ENCODE measurements at regions not wholly inside any gene's neighbourhood (a gene's known extent, or its start where the extent isn't known, plus 50 kb on each side); places are given as distances from the start of the nearest gene placed in this dataset.

DNA sequence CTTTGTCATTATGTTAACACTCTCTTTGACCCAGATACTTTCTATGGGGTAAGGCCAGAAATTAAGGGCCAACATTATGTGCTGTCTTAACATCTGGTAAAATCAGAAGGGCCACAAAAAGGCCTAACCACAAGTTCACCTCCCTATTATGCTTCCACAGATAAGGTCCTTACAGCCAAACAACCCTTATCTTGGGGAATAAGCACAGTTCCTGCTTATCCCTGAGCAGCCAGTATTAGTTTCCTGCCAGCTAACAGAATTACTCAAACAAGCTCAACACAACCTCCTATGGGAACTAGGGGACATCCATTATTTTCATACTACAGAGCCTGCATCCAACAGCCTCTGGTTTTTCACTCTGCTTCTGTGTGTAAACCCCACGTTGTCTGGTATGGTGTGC, 724.8 kb downstream of the HACE1 start:
- Histone ChIP-seq H4K20me1 (replicated peaks; ENCODE audit: control insufficient read depth, insufficient read depth, low read length) (no peaks in the 10 kb centered on the region), H3K9me1 (ENCODE audit: control insufficient read depth, insufficient read depth, low read length) (no peaks in the 10 kb centered on the region), H3K79me2 (ENCODE audit: control insufficient read depth, insufficient read depth, low read length) (no peaks in the 10 kb centered on the region), H3K9me3 (replicated peaks; ENCODE audit: control insufficient read depth, insufficient read depth, low read depth, low read length) (no peaks in the 10 kb centered on the region), H3K9ac (ENCODE audit: insufficient read depth in 1 of 2, low read depth in 2 of 2, low read length in 2 of 2) (no peak overlapping the region), H3K36me3 (ENCODE audit: control insufficient read depth, insufficient read depth, low read length) (no peaks in the 10 kb centered on the region), H2AFZ (ENCODE audit: low read depth, low read length) (no peak overlapping the region), H3K27me3 (ENCODE audit: control insufficient read depth in 2 of 2, insufficient read depth in 2 of 2, low read length in 2 of 2) (no peaks in the 10 kb centered on the region), H3K4me1 (replicated peaks in 1 of 2; ENCODE audit: control insufficient read depth in 2 of 2, insufficient read depth in 2 of 2, low read length in 2 of 2) (no peaks in the 10 kb centered on the region), H3K27ac (ENCODE audit: extremely low read depth, low read depth, low read length) (no peak overlapping the region), H3K4me3 (no peak overlapping the region), H3K4me2 (ENCODE audit: insufficient read depth, low read length) (no peak overlapping the region)
- no TSS peak for BruUV-seq (replicated peaks)
- POLR2A ChIA-PET: no interaction called here
- in situ Hi-C loops (cut with MboI) (no loop called here), intact Hi-C loops (cut with micrococcal nuclease) (no loop called here)
- WGBS (ENCODE audit: insufficient coverage, low coverage, missing lambda C conversion rate): 0% methylated on average over 1 of the region's 1 CpG
- CTCF ChIA-PET (ENCODE audit: low intra/inter-chr PET ratio): no interaction called here
- TF ChIP-seq FOXJ2 (tag; IDR thresholded peaks at IDR 0.05) (no peak), ZNF717 (CRISPR knock-in tag; IDR thresholded peaks at IDR 0.05) (no peak), CBFA2T2 (conservative IDR thresholded peaks at IDR 0.05) (peak; percentile 34; the same call in 1 of the 2 replicates), CBFA2T3 (IDR thresholded peaks at IDR 0.05) (peak; percentile 61), TAL1 (IDR thresholded peaks at IDR 0.05) (peak; percentile 11; the same call in 1 of the 2 replicates), TEAD4 (IDR thresholded peaks at IDR 0.05; ENCODE audit: low read length) (0 out of 2 replicates have a peak, but pooled peaks have one; percentile 19), TEAD4 (CRISPR knock-in tag; IDR thresholded peaks at IDR 0.05; ENCODE audit: borderline replicate concordance) (no peak)
- FAIRE-seq (no peak), ATAC-seq (no peak), DNase-seq (ENCODE audit: extremely low read depth in 1 of 4, low spot score in 3 of 4) (peak in 1 of 4 experiments; percentile 3)

DNA sequence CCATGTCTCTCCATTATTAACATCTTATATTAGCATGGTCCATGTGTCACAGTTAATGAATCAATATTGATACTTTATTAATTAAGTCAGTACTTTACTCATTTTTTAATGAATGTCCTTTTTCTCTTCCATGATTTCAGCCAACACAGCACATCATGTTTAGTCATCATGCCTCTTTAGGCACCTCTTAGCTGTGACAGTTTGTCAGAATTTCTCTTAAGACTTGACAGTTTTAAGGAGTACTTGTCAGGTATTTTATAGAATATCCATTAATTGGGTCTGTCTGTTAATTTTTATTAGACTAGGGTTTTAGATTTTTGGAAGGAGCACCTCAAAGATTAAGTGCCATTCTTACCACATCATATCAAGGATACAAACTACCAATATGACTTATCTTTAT, 729.4 kb downstream of the HACE1 start:
- ATAC-seq (no peak), FAIRE-seq (no peak)
- POLR2A ChIA-PET: no interaction called here
- TF ChIP-seq EP400 (IDR thresholded peaks at IDR 0.05): no peak
- no peak for TF ChIP-seq SMC3 (conservative IDR thresholded peaks at IDR 0.05; ENCODE audit: insufficient read depth, low read depth, low read length)
- no peak for TF ChIP-seq NCOA4 (IDR thresholded peaks at IDR 0.05; ENCODE audit: partially characterized antibody)
- no peak for TF ChIP-seq MAFK (IDR thresholded peaks at IDR 0.05; ENCODE audit: low read length)
- TF ChIP-seq TAF9B (IDR thresholded peaks at IDR 0.05; ENCODE audit: partially characterized antibody): no peak
- no peak for TF ChIP-seq SAP30 (IDR thresholded peaks at IDR 0.05; ENCODE audit: borderline replicate concordance, insufficient read depth, low read depth, low read length, poor library complexity, severe bottlenecking)
- TF ChIP-seq ZNF830 (CRISPR knock-in tag; IDR thresholded peaks at IDR 0.05): no peak
- no peak for TF ChIP-seq ZNF444 (CRISPR knock-in tag; IDR thresholded peaks at IDR 0.05)
- TF ChIP-seq, protein P1, sequence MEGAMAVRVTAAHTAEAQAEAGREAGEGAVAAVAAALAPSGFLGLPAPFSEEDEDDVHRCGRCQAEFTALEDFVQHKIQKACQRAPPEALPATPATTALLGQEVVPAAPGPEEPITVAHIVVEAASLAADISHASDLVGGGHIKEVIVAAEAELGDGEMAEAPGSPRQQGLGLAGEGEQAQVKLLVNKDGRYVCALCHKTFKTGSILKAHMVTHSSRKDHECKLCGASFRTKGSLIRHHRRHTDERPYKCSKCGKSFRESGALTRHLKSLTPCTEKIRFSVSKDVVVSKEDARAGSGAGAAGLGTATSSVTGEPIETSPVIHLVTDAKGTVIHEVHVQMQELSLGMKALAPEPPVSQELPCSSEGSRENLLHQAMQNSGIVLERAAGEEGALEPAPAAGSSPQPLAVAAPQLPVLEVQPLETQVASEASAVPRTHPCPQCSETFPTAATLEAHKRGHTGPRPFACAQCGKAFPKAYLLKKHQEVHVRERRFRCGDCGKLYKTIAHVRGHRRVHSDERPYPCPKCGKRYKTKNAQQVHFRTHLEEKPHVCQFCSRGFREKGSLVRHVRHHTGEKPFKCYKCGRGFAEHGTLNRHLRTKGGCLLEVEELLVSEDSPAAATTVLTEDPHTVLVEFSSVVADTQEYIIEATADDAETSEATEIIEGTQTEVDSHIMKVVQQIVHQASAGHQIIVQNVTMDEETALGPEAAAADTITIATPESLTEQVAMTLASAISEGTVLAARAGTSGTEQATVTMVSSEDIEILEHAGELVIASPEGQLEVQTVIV (CRISPR knock-in tag; IDR thresholded peaks at IDR 0.05; ENCODE audit: borderline replicate concordance): no peak
- no peak for TF ChIP-seq CHCHD3 (CRISPR knock-in tag; IDR thresholded peaks at IDR 0.05)
- no peak for TF ChIP-seq SMARCE1 (IDR thresholded peaks at IDR 0.05)

More for the DNA sequence above, 729.4 kb downstream of the HACE1 start:
- H3K27ac ChIP-seq (ENCODE audit: extremely low read depth, low read depth, low read length): no peak overlapping the region
- H3K36me3 ChIP-seq (ENCODE audit: control insufficient read depth, insufficient read depth, low read length): no peaks in the 10 kb centered on the region
- no peaks in the 10 kb centered on the region; the same call in 1 of the 2 replicates for H3K9me3 ChIP-seq (replicated peaks; ENCODE audit: control insufficient read depth, insufficient read depth, low read depth, low read length)
- H3K79me2 ChIP-seq (ENCODE audit: control insufficient read depth, insufficient read depth, low read length): no peaks in the 10 kb centered on the region
- no peaks in the 10 kb centered on the region for H4K20me1 ChIP-seq (replicated peaks; ENCODE audit: control insufficient read depth, insufficient read depth, low read length)
- no peak overlapping the region for H3K4me2 ChIP-seq (ENCODE audit: insufficient read depth, low read length)
- no peak for DNase-seq (ENCODE audit: extremely low read depth in 1 of 4, low spot score in 3 of 4)
- no peak overlapping the region for H2AFZ ChIP-seq (ENCODE audit: low read depth, low read length)
- intact Hi-C loops (cut with micrococcal nuclease) (no loop called here), in situ Hi-C loops (cut with MboI) (no loop called here)
- H3K4me3 ChIP-seq: no peak overlapping the region
- H3K27me3 ChIP-seq (ENCODE audit: control insufficient read depth in 2 of 2, insufficient read depth in 2 of 2, low read length in 2 of 2): no peaks in the 10 kb centered on the region
- no peaks in the 10 kb centered on the region for H3K4me1 ChIP-seq (replicated peaks in 1 of 2; ENCODE audit: control insufficient read depth in 2 of 2, insufficient read depth in 2 of 2, low read length in 2 of 2)
- BruUV-seq (replicated peaks): no TSS peak
- no peak overlapping the region for H3K9ac ChIP-seq (ENCODE audit: insufficient read depth in 1 of 2, low read depth in 2 of 2, low read length in 2 of 2)
- H3K9me1 ChIP-seq (ENCODE audit: control insufficient read depth, insufficient read depth, low read length): no peaks in the 10 kb centered on the region
- CTCF ChIA-PET (ENCODE audit: low intra/inter-chr PET ratio): no interaction called here
